Stimulated activated CD4-positive, alpha-beta T cell treated with anti-CD3 and anti-CD28 coated beads, Interleukin-1b, Interleukin-23, amount 100 ng/mL, for 24 hours (primary cell): ENCODE measurements at regions not wholly inside any gene's neighbourhood (a gene's known extent, or its start where the extent isn't known, plus 50 kb on each side); places are given as distances from the start of the nearest gene placed in this dataset.

Experiments used
- DNase-seq, 4 experiments: peaks; one replicate each; pipeline ENCODE4 v3.0.0-alpha.2; 2020; ENCODE audit warnings: low read depth in 4 of 4, low spot score in 1 of 4

GRCh38 chr16:80085606-80086005 lies 455.2 kb upstream of the DYNLRB2 start:
- no peak for DNase-seq

GRCh38 chr16:80084614-80085013 lies 456.2 kb upstream of the DYNLRB2 start:
- no peak for DNase-seq

- no peak for DNase-seq
Observed at GRCh38 chr16:80084163-80084562, 456.6 kb upstream of the DYNLRB2 start.

GRCh38 chr16:80082906-80083305 lies 457.9 kb upstream of the DYNLRB2 start:
- no peak for DNase-seq

- DNase-seq, result no peak
Observed at GRCh38 chr16:80081846-80082245, 458.9 kb upstream of the DYNLRB2 start.

- DNase-seq, result no peak
Observed at GRCh38 chr16:80080287-80080851, 460.4 kb upstream of the DYNLRB2 start.

- no peak for DNase-seq
Observed at GRCh38 chr16:80079072-80079471, 461.7 kb upstream of the DYNLRB2 start.

GRCh38 chr16:80077696-80078095 lies 463.1 kb upstream of the DYNLRB2 start:
- DNase-seq, result no peak

GRCh38 chr16:80074329-80074728 lies 466.5 kb upstream of the DYNLRB2 start:
- no peak for DNase-seq

GRCh38 chr16:80071964-80072456 lies 468.8 kb upstream of the DYNLRB2 start:
- DNase-seq, result no peak

GRCh38 chr16:80066805-80067580 lies 466.5 kb upstream of the MAF start:
- DNase-seq, result no peak

- DNase-seq, result no peak
Observed at GRCh38 chr16:80065541-80065940, 465.0 kb upstream of the MAF start.

GRCh38 chr16:80063713-80064069 lies 463.2 kb upstream of the MAF start:
- DNase-seq, result no peak

- DNase-seq, result no peak
Observed at GRCh38 chr16:80063031-80063712, 462.6 kb upstream of the MAF start.

- no peak for DNase-seq
Observed at GRCh38 chr16:80062361-80063030, 462.0 kb upstream of the MAF start.

GRCh38 chr16:80060470-80060869 lies 459.9 kb upstream of the MAF start:
- no peak for DNase-seq

- DNase-seq, result no peak
Observed at GRCh38 chr16:80059836-80060235, 459.3 kb upstream of the MAF start.

- DNase-seq, result no peak
Observed at GRCh38 chr16:80058214-80058613, 457.7 kb upstream of the MAF start.

GRCh38 chr16:80056324-80056723 lies 455.8 kb upstream of the MAF start:
- no peak for DNase-seq

GRCh38 chr16:80055831-80056230 lies 455.3 kb upstream of the MAF start:
- DNase-seq, result no peak

- no peak for DNase-seq
Observed at GRCh38 chr16:80054647-80055046, 454.1 kb upstream of the MAF start.

- no peak for DNase-seq
Observed at GRCh38 chr16:80051040-80051439, 450.5 kb upstream of the MAF start.
